SK-N-SH (cell line): ENCODE measurements at regions not wholly inside any gene's neighbourhood (a gene's known extent, or its start where the extent isn't known, plus 50 kb on each side); places are given as distances from the start of the nearest gene placed in this dataset.
"Not testable (repeated sequence)": the region's sequence is repeated elsewhere in the genome, so short reads cannot be mapped to it uniquely, and the experiment has no call there.

ENCODE experiments used
- CTCF ChIA-PET: fragments of 300-600, 350-600 bp; formaldehyde crosslinking; extraction: SDS; loops from one replicate; lab custom pipeline; 2021; lab: Yijun Ruan, JAX
- POLR2A ChIA-PET: fragments of 350-600 bp; sonication (Branson Sonifier 250); formaldehyde crosslinking; extraction: SDS; loops from one replicate; lab custom pipeline; 2020; ENCODE audit warnings: antibody characterized with exemption, inconsistent platforms; lab: Yijun Ruan, JAX
- DNase-seq: peaks from one replicate; pipeline ENCODE4 v3.0.0; 2012
- H2AFZ ChIP-seq: fragments of 200-600 bp; sonication (generic); 2 replicates; pipeline ENCODE4 v1.8.1; 2016; ENCODE audit warnings: antibody characterized with exemption, mild to moderate bottlenecking, low read depth
- H3F3A ChIP-seq: fragments of 200-600 bp; sonication (generic); replicated peaks from 2 replicates; pipeline ENCODE3; 2016; ENCODE audit warnings: antibody characterized with exemption, mild to moderate bottlenecking; ENCODE audit not compliant: insufficient read depth
- H3K27ac ChIP-seq, 2 experiments: fragments of 200-500 bp in 1 of 2; fragments of 200-600 bp in 1 of 2; sonication (Bioruptor generic) in 1 of 2; sonication (generic), shearing (Covaris generic) in 1 of 2; 2 replicates each; pipeline versions ENCODE4 v1.5.1 to v1.6.1; 2014 to 2016; ENCODE audit warnings: low read depth in 2 of 2, inconsistent platforms in 1 of 2, low read length in 1 of 2, mild to moderate bottlenecking in 1 of 2, mixed read lengths in 1 of 2
- H3K27me3 ChIP-seq: fragments of 200-600 bp; sonication (generic), shearing (Covaris generic); 2 replicates; pipeline ENCODE4 v1.6.1; 2016; ENCODE audit warnings: mixed run types; ENCODE audit not compliant: insufficient read depth
- H3K36me3 ChIP-seq, 2 experiments: fragments of 200-500 bp in 1 of 2; fragments of 200-600 bp in 1 of 2; sonication (Bioruptor generic) in 1 of 2; sonication (generic) in 1 of 2; replicated peaks in 1 of 2; 2 replicates each; pipeline versions ENCODE3 to v1.5.1; 2014 to 2016; ENCODE audit warnings: low read length in 1 of 2, mild to moderate bottlenecking in 1 of 2; ENCODE audit not compliant: insufficient read depth in 2 of 2, control insufficient read depth in 1 of 2
- H3K4me1 ChIP-seq, 2 experiments: fragments of 200-500 bp in 1 of 2; fragments of 200-600 bp in 1 of 2; sonication (Bioruptor generic) in 1 of 2; sonication (generic), shearing (Covaris generic) in 1 of 2; 2 replicates each; pipeline versions ENCODE4 v1.5.1 to v1.6.1; 2014 to 2016; ENCODE audit warnings: low read depth in 1 of 2, low read length in 1 of 2, mixed run types in 1 of 2; ENCODE audit not compliant: insufficient read depth in 2 of 2, control insufficient read depth in 1 of 2
- H3K4me2 ChIP-seq: fragments of 200-600 bp; sonication (generic), shearing (Covaris generic); 2 replicates; pipeline ENCODE4 v1.6.1; 2017; ENCODE audit warnings: mixed run types
- H3K4me3 ChIP-seq, 2 experiments: fragments of 200-500 bp in 1 of 2; fragments of 200-600 bp in 1 of 2; sonication (Bioruptor generic) in 1 of 2; sonication (generic), shearing (Covaris generic) in 1 of 2; 2 replicates each; pipeline versions ENCODE4 v1.5.1 to v1.8.1; 2014 to 2016; ENCODE audit warnings: low read depth in 2 of 2, inconsistent platforms in 1 of 2, low read length in 1 of 2, mild to moderate bottlenecking in 1 of 2, mixed read lengths in 1 of 2, moderate library complexity in 1 of 2
- H3K79me2 ChIP-seq: fragments of 200-600 bp; sonication (generic); 2 replicates; pipeline ENCODE4 v1.8.1; 2017; ENCODE audit warnings: mild to moderate bottlenecking; ENCODE audit not compliant: insufficient read depth
- H3K9ac ChIP-seq: fragments of 200-600 bp; sonication (generic); 2 replicates; pipeline ENCODE4 v1.6.1; 2017; ENCODE audit warnings: mixed run types
- H3K9me2 ChIP-seq: fragments of 200-600 bp; sonication (generic); 2 replicates; pipeline ENCODE4 v1.6.1; 2017; ENCODE audit warnings: mixed run types
- H3K9me3 ChIP-seq: fragments of 200-600 bp; sonication (generic); 2 replicates; pipeline ENCODE4 v1.6.1; 2017; ENCODE audit warnings: mixed run types, mild to moderate bottlenecking, moderate library complexity
- H4K20me1 ChIP-seq: fragments of 200-600 bp; sonication (generic); 2 replicates; pipeline ENCODE4 v1.6.1; 2017; ENCODE audit warnings: mild to moderate bottlenecking, mixed run types; ENCODE audit not compliant: insufficient read depth
- CHD2 ChIP-seq: fragments of 150-350 bp; IDR thresholded peaks from 2 replicates; pipeline ENCODE4 v1.6.1; 2018; ENCODE audit warnings: low read length; ENCODE audit not compliant: partially characterized antibody
- ELF1 ChIP-seq: IDR thresholded peaks from 2 replicates; pipeline ENCODE4 v1.4.0; 2012
- FOXJ3 ChIP-seq: sonication (generic); formaldehyde crosslinking; IDR thresholded peaks from 2 replicates; pipeline ENCODE4 v1.5.1; 2020; ENCODE audit warnings: mild to moderate bottlenecking, missing genetic modification reagents
- FOXM1 ChIP-seq: IDR thresholded peaks from 2 replicates; pipeline ENCODE4 v1.4.0; 2012; ENCODE audit warnings: low read depth, mild to moderate bottlenecking
- GATA2 ChIP-seq: sonication (generic); formaldehyde crosslinking; IDR thresholded peaks from 2 replicates; pipeline ENCODE4 v1.5.0; 2020; ENCODE audit warnings: mild to moderate bottlenecking, missing genetic modification reagents
- MXI1 ChIP-seq: IDR thresholded peaks from 2 replicates; pipeline ENCODE4 v1.6.1; 2012; ENCODE audit warnings: mild to moderate bottlenecking, low read depth, low read length, improper control_type of control experiment
- PBX3 ChIP-seq: IDR thresholded peaks from 2 replicates; pipeline ENCODE4; 2012
- RCOR1 ChIP-seq: fragments of 150-350 bp; IDR thresholded peaks from 2 replicates; pipeline ENCODE4 v1.6.1; 2017; ENCODE audit warnings: antibody characterized with exemption, low read length
- RFX5 ChIP-seq: IDR thresholded peaks from 2 replicates; pipeline ENCODE4 v1.6.1; 2012; ENCODE audit warnings: mild to moderate bottlenecking, improper control_type of control experiment, low read length
- SIN3A ChIP-seq: IDR thresholded peaks from 2 replicates; pipeline ENCODE4 v1.6.1; 2012; ENCODE audit warnings: low read depth, mild to moderate bottlenecking, low read length, moderate library complexity, borderline replicate concordance
- TAF1 ChIP-seq: IDR thresholded peaks from 2 replicates; pipeline ENCODE4 v1.6.1; 2012; ENCODE audit warnings: low read depth, mild to moderate bottlenecking, low read length, moderate library complexity, borderline replicate concordance
- USF2 ChIP-seq: fragments of 150-350 bp; IDR thresholded peaks from 2 replicates; pipeline ENCODE4 v1.6.1; 2017; ENCODE audit warnings: antibody characterized with exemption, low read length, low read depth, borderline replicate concordance
- ZBTB33 ChIP-seq: IDR thresholded peaks from 2 replicates; pipeline ENCODE4 v1.4.0; 2012; ENCODE audit warnings: low read depth, borderline replicate concordance
- WGBS: methylation state at CpG from one replicate; pipeline ENCODE4 v1.1.6; 2017; ENCODE audit warnings: low lambda C conversion rate; 5-methylcytosine and 5-hydroxymethylcytosine counted together

GRCh38 chrX:122641826-122642225, 542.3 kb upstream of the GRIA3 start:
- Histone ChIP-seq H3K4me2 (no peak overlapping the region), H3K27ac (no peak overlapping the region), H3K9me3 (no peaks in the 10 kb centered on the region), H3F3A (no peaks in the 10 kb centered on the region), H3K4me3 (no peak overlapping the region), H3K27me3 (no peaks in the 10 kb centered on the region), H3K9me2 (no peaks in the 10 kb centered on the region), H3K4me1 (no peaks in the 10 kb centered on the region), H4K20me1 (no peaks in the 10 kb centered on the region), H3K79me2 (no peaks in the 10 kb centered on the region), H3K36me3 (no peaks in the 10 kb centered on the region), H3K9ac (no peak overlapping the region), H2AFZ (no peak overlapping the region)
- TF ChIP-seq RCOR1 (no peak), ELF1 (no peak), FOXJ3 (CRISPR knock-in tag) (no peak), TAF1 (no peak)
- CTCF ChIA-PET = no interaction called here
- 2% methylated on average over 4 of the region's 4 CpGs for WGBS
- no peak for DNase-seq
- POLR2A ChIA-PET = no interaction called here

- H3K79me2 ChIP-seq, H3K4me2 ChIP-seq, H3F3A ChIP-seq, H3K27me3 ChIP-seq, H2AFZ ChIP-seq, H3K4me1 ChIP-seq, H3K9me2 ChIP-seq, H3K27ac ChIP-seq, DNase-seq, H3K4me3 ChIP-seq, H3K9me3 ChIP-seq, CTCF ChIA-PET, H3K36me3 ChIP-seq, H3K9ac ChIP-seq, H4K20me1 ChIP-seq, POLR2A ChIA-PET: not testable (repeated sequence)
- 22% methylated on average over 16 of the region's 16 CpGs for WGBS
Measured at GRCh38 chrX:122655256-122655655, 528.8 kb upstream of the GRIA3 start.

GRCh38 chrX:122666601-122667000, 517.5 kb upstream of the GRIA3 start:
- Histone ChIP-seq H3K27ac (no peak overlapping the region), H3K36me3 (no peaks in the 10 kb centered on the region), H4K20me1 (no peaks in the 10 kb centered on the region), H3K4me1 (no peaks in the 10 kb centered on the region), H3K9me2 (no peaks in the 10 kb centered on the region), H3K9ac (no peak overlapping the region), H3K79me2 (no peaks in the 10 kb centered on the region), H2AFZ (no peak overlapping the region), H3K4me2 (no peak overlapping the region), H3F3A (no peaks in the 10 kb centered on the region), H3K9me3 (no peaks in the 10 kb centered on the region), H3K27me3 (no peaks in the 10 kb centered on the region), H3K4me3 (no peak overlapping the region)
- ChIA-PET CTCF (no interaction called here), POLR2A (no interaction called here)
- WGBS = 9% methylated on average over 1 of the region's 1 CpG
- no peak for TF ChIP-seq MXI1
- TF ChIP-seq USF2 = no peak
- no peak for TF ChIP-seq ZBTB33
- TF ChIP-seq RFX5 = no peak
- no peak for TF ChIP-seq CHD2
- no peak for TF ChIP-seq SIN3A
- TF ChIP-seq FOXM1 = no peak
- TF ChIP-seq PBX3 = no peak
- TF ChIP-seq GATA2 = no peak
- no peak for DNase-seq
